ENCODE measurements at regions not wholly inside any gene's neighbourhood (a gene's known extent, or its start where the extent isn't known, plus 50 kb on each side); places are given as distances from the start of the nearest gene placed in this dataset.

- intact Hi-C loops (cut with micrococcal nuclease), result no loop called here
- TF ChIP-seq CTCF (IDR thresholded peaks at IDR 0.05), result no peak
- no peak for ATAC-seq (ENCODE audit: low read depth)
- Mint-ChIP-seq H3K27ac (no peak overlapping the region), H3K4me1 (no peaks in the 10 kb centered on the region), H3K4me3 (no peak overlapping the region), H3K9me3 (peaks cover 5% of the 10 kb centered on the region), H3K27me3 (no peaks in the 10 kb centered on the region), H3K36me3 (ENCODE audit: low read depth) (peaks cover 2% of the 10 kb centered on the region)
- CTCF ChIA-PET, result no interaction called here
- no peak for DNase-seq
- POLR2A ChIA-PET, result no interaction called here
Measured at GRCh38 chrX:42415636-42416035, 362.3 kb downstream of the PPP1R2C start.

GRCh38 chrX:42414057-42414456 is 363.9 kb downstream of the PPP1R2C start:
- peaks cover 2% of the 10 kb centered on the region for H3K36me3 Mint-ChIP-seq (ENCODE audit: low read depth)
- DNase-seq (no peak), ATAC-seq (ENCODE audit: low read depth) (no peak)
- no peak overlapping the region for H3K27ac Mint-ChIP-seq
- H3K27me3 Mint-ChIP-seq, result no peaks in the 10 kb centered on the region
- ChIA-PET CTCF (no interaction called here), POLR2A (no interaction called here)
- intact Hi-C loops (cut with micrococcal nuclease), result no loop called here
- H3K9me3 Mint-ChIP-seq, result peaks cover 5% of the 10 kb centered on the region
- no peak overlapping the region for H3K4me3 Mint-ChIP-seq
- TF ChIP-seq CTCF (IDR thresholded peaks at IDR 0.05), result no peak
- H3K4me1 Mint-ChIP-seq, result no peaks in the 10 kb centered on the region

DNA sequence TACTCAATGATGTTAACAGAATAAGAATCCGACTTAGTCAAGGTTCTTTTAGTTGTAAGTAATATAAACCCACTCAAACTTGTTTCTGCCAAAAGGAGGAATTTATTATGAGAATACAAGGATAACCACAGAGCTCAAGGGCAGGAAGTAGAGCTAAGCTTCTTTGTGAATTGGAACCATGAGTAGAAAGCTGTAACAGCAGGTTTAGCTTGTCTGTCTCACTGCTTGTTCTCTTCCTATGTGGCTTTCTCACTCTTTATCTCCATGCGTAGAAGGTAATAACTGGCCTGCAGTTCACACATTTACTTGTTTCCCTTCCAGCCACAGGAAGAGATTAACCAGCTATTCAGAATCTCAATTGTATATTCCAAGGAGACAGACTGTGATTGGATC is 378.3 kb downstream of the PPP1R2C start:
- no peak for TF ChIP-seq CTCF (IDR thresholded peaks at IDR 0.05)
- H3K4me1 Mint-ChIP-seq, result peaks cover 5% of the 10 kb centered on the region
- ChIA-PET POLR2A (no interaction called here), CTCF (no interaction called here)
- H3K27me3 Mint-ChIP-seq, result no peaks in the 10 kb centered on the region
- H3K36me3 Mint-ChIP-seq (ENCODE audit: low read depth), result no peaks in the 10 kb centered on the region
- H3K27ac Mint-ChIP-seq, result no peak overlapping the region
- peaks cover 2% of the 10 kb centered on the region for H3K9me3 Mint-ChIP-seq
- no peak overlapping the region for H3K4me3 Mint-ChIP-seq
- DNase-seq (no peak), ATAC-seq (ENCODE audit: low read depth) (no peak)
- intact Hi-C loops (cut with micrococcal nuclease), result no loop called here

- no peak for TF ChIP-seq CTCF (IDR thresholded peaks at IDR 0.05)
- POLR2A ChIA-PET, result no interaction called here
- ATAC-seq (ENCODE audit: low read depth), result no peak
Measured at GRCh38 chrX:42398967-42399631, 378.9 kb downstream of the PPP1R2C start.

GRCh38 chrX:42396136-42396535 is 381.8 kb downstream of the PPP1R2C start:
- Mint-ChIP-seq H3K4me1 (peaks cover 5% of the 10 kb centered on the region), H3K36me3 (ENCODE audit: low read depth) (no peaks in the 10 kb centered on the region), H3K27me3 (no peaks in the 10 kb centered on the region), H3K27ac (no peak overlapping the region), H3K4me3 (no peak overlapping the region), H3K9me3 (no peaks in the 10 kb centered on the region)
- intact Hi-C loops (cut with micrococcal nuclease), result no loop called here
- TF ChIP-seq CTCF (IDR thresholded peaks at IDR 0.05), result no peak
- ChIA-PET CTCF (no interaction called here), POLR2A (no interaction called here)
- ATAC-seq (ENCODE audit: low read depth), result no peak
- no peak for DNase-seq

More at GRCh38 chrX:42398967-42399631, 378.9 kb downstream of the PPP1R2C start:
- no peak overlapping the region for H3K27ac Mint-ChIP-seq
- no peaks in the 10 kb centered on the region for H3K36me3 Mint-ChIP-seq (ENCODE audit: low read depth)
- no peak for DNase-seq
- no peaks in the 10 kb centered on the region for H3K9me3 Mint-ChIP-seq
- H3K4me1 Mint-ChIP-seq, result peaks cover 5% of the 10 kb centered on the region
- CTCF ChIA-PET, result no interaction called here
- no peaks in the 10 kb centered on the region for H3K27me3 Mint-ChIP-seq
- H3K4me3 Mint-ChIP-seq, result no peak overlapping the region
- intact Hi-C loops (cut with micrococcal nuclease), result no loop called here
